Lung (tissue), 11 donors: ENCODE measurements at regions not wholly inside any gene's neighbourhood (a gene's known extent, or its start where the extent isn't known, plus 50 kb on each side); places are given as distances from the start of the nearest gene placed in this dataset.
"Not testable (repeated sequence)": the region's sequence is repeated elsewhere in the genome, so short reads cannot be mapped to it uniquely, and the experiment has no call there.

Experiments used
- ATAC-seq: fragments of 200-7000 bp; cut with Tn5 transposase; one replicate; pipeline ENCODE4 v1.9.1; 2020; ENCODE audit warnings: moderate number of reproducible peaks; ENCODE audit not compliant: insufficient read depth, low FRiP score
- DNase-seq, 3 donors: peaks; one replicate each; pipeline ENCODE4 v3.0.0-alpha.2; 2013 to 2017
- H3K27ac ChIP-seq, 2 donors: one replicate each; pipeline ENCODE4 v1.5.1; 2013; ENCODE audit warnings: mild to moderate bottlenecking in 2 of 2, moderate library complexity in 2 of 2, control low read depth in 1 of 2, inconsistent platforms in 1 of 2, low read depth in 1 of 2, low read length in 1 of 2
- H3K27me3 ChIP-seq, 3 donors: one replicate each; pipeline ENCODE4 v1.5.1; 2013; ENCODE audit warnings: low read length in 2 of 3; ENCODE audit not compliant: control insufficient read depth in 3 of 3, insufficient read depth in 3 of 3
- H3K36me3 ChIP-seq, 4 donors: one replicate each; pipeline ENCODE4 v1.5.1; 2013; ENCODE audit warnings: low read length in 4 of 4, mild to moderate bottlenecking in 1 of 4, moderate library complexity in 1 of 4; ENCODE audit not compliant: control insufficient read depth in 4 of 4, insufficient read depth in 4 of 4
- H3K4me1 ChIP-seq, 5 donors: one replicate each; pipeline ENCODE4 v1.5.1; 2013; ENCODE audit warnings: low read length in 5 of 5, mild to moderate bottlenecking in 2 of 5, moderate library complexity in 1 of 5; ENCODE audit not compliant: control insufficient read depth in 5 of 5, insufficient read depth in 5 of 5
- H3K4me3 ChIP-seq: one replicate; pipeline ENCODE4 v1.5.1; 2013; ENCODE audit warnings: mild to moderate bottlenecking, control low read depth, moderate library complexity
- H3K9ac ChIP-seq, 2 donors: one replicate each; pipeline ENCODE4 v1.5.1; 2013; ENCODE audit warnings: low read length in 2 of 2, control low read depth in 1 of 2; ENCODE audit not compliant: insufficient read depth in 1 of 2
- H3K9me3 ChIP-seq, 4 donors: one replicate each; pipeline ENCODE4 v1.5.1; 2013; ENCODE audit warnings: low read length in 3 of 4, mild to moderate bottlenecking in 1 of 4, moderate library complexity in 1 of 4; ENCODE audit not compliant: control insufficient read depth in 4 of 4, insufficient read depth in 3 of 4
- CTCF ChIP-seq: IDR thresholded peaks from 2 replicates; pipeline ENCODE4 v1.5.1; 2012; ENCODE audit warnings: mild to moderate bottlenecking; ENCODE audit errors: control extremely low read depth, extremely low read depth
- WGBS, 2 donors: extraction: QIAGEN DNeasy Blood & Tissue Kit; methylation state at CpG; one replicate each; pipeline ENCODE4 v1.1.7; 2013; 5-methylcytosine and 5-hydroxymethylcytosine counted together
- donor health status: control.
- donor health status: control.
- donor health status: Bipolar disorder and iron deficiency.
- donor health status: healthy.
- donor health status: DM: yes; HTN: yes; CAD: no.

- Histone ChIP-seq H3K9ac (no peak overlapping the region), H3K4me3 (no peak overlapping the region), H3K4me1 (peaks cover 0 to 7% (median 0%) of the 10 kb centered on the region in 5 donors), H3K27me3 (no peaks in the 10 kb centered on the region), H3K9me3 (no peaks in the 10 kb centered on the region), H3K27ac (no peak overlapping the region), H3K36me3 (no peaks in the 10 kb centered on the region)
- no peak for TF ChIP-seq CTCF
- ATAC-seq (no peak), DNase-seq (peak in 2 of 3 donors; percentile 62 to 72)
- 52 to 57% methylated on average over 7 of the region's 7 CpGs for WGBS, 2 donors
Observed at GRCh38 chr4:28462766-28463700, 1602.4 kb downstream of the STIM2 start.

- Histone ChIP-seq H3K27me3 (no peaks in the 10 kb centered on the region), H3K4me3 (no peak overlapping the region), H3K36me3 (no peaks in the 10 kb centered on the region), H3K4me1 (peaks cover 0 to 7% (median 0%) of the 10 kb centered on the region in 5 donors), H3K27ac (no peak overlapping the region), H3K9me3 (no peaks in the 10 kb centered on the region), H3K9ac (no peak overlapping the region)
- 69 to 77% methylated on average over 1 of the region's 1 CpG for WGBS, 2 donors
- DNase-seq, result no peak
- ATAC-seq, result no peak
- TF ChIP-seq CTCF, result no peak
Observed at GRCh38 chr4:28464823-28465222, 1604.2 kb downstream of the STIM2 start.

- WGBS, 2 donors, result 94 to 97% methylated on average over 24 of the region's 24 CpGs
- not testable (repeated sequence) for DNase-seq, H3K27ac ChIP-seq, H3K4me1 ChIP-seq, ATAC-seq, H3K9ac ChIP-seq, H3K36me3 ChIP-seq, H3K4me3 ChIP-seq, H3K27me3 ChIP-seq, H3K9me3 ChIP-seq
Observed at GRCh38 chr4:28466886-28467285, 1606.2 kb downstream of the STIM2 start.

GRCh38 chr4:28469387-28469786 is 1608.7 kb downstream of the STIM2 start:
- Histone ChIP-seq H3K9ac (no peak overlapping the region), H3K9me3 (no peaks in the 10 kb centered on the region), H3K27ac (no peak overlapping the region), H3K4me3 (no peak overlapping the region), H3K36me3 (no peaks in the 10 kb centered on the region), H3K4me1 (no peaks in the 10 kb centered on the region), H3K27me3 (no peaks in the 10 kb centered on the region)
- DNase-seq (no peak), ATAC-seq (no peak)
- 78 to 90% methylated on average over 1 of the region's 1 CpG for WGBS, 2 donors
- TF ChIP-seq CTCF, result no peak
